ENCODE measurements at regions not wholly inside any gene's neighbourhood (a gene's known extent, or its start where the extent isn't known, plus 50 kb on each side); places are given as distances from the start of the nearest gene placed in this dataset.
"Not testable (repeated sequence)": the region's sequence is repeated elsewhere in the genome, so short reads cannot be mapped to it uniquely, and the experiment has no call there.

DNA sequence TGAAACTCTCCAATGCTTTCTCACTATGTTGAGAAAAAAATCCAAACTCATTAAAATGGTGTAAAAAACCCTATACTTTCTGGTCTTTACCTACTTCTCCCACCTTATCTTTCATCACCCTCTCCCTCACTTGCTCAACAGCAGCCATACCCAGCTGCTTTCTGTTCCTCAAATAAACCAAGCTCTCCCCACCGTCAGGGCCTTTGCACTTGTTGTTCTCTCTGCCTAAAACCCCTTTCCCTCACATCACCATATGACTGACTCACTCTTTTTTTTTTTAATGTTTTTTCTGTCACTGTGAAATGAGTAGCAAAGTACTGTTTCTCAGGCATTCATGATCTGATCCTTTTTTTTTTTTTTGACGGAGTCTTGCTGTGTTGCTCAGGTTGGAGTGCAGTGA lies 122.3 kb upstream of the TMEM164 start:
- no peak for DNase-seq

DNA sequence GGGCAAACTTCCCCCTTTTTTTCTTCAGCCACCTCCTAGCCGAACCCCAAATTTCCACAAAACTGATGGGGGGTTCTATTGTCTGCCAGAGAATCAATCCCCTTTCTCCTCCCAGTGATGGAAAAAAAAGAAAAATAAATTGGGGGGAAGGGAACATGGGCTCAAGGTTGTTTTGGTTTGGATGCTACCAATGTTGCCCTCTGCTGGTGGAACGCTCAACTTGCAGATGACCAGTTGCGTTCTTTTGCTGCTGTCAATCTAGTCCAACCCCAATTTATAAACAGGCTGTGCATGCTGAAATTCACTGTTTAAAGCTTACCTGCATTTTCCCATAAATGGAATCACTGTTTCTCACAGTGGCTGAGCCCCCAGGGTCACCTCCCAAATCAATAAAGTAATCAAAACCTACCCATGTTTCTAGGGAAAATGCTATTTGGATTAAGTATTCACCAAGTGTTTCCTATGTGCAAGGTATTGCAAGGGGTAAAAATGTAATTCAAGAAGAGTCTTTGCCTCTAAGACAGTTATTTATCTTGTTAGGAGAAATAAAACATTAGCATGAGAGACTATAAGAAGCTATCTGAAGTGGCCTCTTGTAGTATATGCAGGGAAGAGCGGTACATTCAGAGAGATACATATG lies 116.7 kb upstream of the TMEM164 start:
- DNase-seq: peak; percentile 8

DNA sequence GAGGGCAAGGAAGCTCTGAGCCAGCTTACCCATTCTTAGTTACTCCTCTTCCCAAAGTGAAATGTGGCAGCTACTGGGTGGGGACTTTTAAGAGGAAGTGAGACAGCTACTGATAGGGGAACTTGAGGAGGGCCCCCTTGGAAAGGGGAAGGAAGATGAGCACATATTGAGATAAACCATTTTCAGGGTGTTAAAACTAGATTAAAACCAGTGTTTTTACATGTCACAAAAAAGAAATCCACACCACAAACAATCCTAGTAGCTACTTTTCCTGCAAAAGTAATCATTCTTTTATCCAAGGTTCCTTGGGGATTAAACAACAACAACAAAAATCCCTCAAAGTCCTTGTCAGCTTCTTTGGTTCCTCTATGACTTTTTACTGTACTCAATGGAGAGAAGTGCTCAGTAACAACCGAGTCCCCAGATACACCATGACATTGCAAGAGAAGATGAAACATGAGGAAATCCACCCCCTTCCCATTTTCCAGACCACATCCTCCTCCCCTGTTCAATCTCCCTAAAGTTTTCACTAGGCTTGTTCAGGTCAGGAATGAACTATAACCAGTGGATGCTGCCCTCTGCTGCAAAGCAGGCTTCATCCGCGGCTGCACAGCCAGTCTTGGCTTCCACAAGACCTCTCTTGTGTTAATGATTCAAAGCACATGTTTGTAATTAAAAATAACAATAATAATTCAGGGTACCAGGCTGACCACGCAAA lies 113.5 kb upstream of the TMEM164 start:
- no peak for DNase-seq

DNA sequence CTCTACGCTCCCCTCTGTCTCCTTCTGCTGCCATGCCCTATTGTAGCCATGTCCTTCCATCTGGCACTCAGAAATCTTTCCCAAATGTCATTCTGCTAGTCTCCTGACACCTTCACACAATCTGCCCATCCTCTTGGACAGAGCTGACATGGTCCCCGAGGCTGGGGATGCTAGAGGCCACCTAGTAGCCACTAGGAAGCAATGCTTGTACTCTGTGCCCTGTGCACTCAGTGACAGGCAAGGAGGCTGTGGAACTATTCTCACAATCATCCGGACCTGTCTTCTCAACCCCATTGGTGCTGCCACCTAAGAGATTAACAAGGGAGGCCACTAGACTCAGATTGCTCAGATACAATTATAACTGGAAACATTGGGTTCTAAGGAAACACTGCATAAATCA lies 112.6 kb upstream of the TMEM164 start:
- DNase-seq: no peak

DNA sequence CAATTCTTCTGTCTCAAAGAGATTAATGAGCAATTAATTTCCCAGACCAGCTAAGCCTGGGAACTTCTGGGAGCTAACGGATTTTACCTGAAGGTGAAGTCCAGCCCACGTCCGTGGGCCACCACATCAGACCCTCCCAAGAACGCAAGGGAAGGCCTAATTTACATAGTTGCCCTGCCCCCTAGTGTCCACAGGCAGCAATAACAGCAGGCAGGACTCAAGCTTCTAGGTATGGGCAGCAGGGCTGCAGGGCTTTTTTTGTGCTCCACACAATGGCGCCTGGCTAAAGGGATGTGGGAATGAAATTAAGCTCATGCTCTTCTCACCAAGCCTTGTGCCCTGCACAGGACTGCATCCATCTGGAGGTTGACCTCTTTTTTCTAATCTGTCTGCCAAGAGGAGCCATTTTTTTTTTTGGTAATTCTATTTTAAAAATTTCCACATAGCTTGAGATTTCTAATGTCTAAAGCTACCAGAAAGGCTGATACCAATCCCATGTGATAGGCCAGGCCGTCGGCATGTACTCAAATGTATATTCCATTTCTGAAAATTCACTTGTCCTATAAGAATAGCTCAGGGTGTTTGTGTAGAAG lies 111.9 kb upstream of the TMEM164 start:
- peak; percentile 25 for DNase-seq

DNA sequence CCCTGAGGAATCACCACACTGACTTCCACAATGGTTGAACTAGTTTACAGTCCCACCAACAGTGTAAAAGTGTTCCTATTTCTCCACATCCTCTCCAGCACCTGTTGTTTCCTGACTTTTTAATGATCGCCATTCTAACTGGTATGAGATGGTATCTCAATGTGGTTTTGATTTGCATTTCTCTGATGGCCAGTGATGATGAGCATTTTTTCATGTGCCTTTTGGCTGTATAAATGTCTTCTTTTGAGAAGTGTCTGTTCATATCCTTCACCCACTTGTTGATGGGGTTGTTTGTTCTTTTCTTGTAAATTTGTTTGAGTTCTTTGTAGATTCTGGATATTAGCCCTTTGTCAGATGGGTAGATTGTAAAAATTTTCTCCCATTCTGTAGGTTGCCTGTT lies 106.9 kb upstream of the TMEM164 start:
- DNase-seq: not testable (repeated sequence)

DNA sequence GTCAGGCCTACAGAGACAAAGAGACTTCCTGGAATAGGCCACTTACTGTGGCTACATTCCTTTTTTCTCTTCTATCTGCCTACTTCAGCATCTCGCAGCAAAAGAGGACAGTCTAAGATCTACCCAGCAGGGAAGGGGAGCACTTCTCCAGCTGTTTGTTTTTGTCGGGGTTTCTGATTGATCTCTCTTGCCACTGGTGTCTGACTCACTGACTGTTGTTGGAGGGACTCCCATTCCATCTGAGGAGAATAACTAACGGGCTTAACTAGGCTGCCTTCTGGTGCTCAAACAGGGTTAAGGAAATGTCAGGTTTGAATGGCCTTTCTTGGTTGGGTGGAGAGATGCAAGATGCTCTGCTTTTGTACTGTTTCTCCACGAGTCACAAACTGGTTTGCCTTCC lies 100.2 kb upstream of the TMEM164 start:
- DNase-seq: no peak

DNA sequence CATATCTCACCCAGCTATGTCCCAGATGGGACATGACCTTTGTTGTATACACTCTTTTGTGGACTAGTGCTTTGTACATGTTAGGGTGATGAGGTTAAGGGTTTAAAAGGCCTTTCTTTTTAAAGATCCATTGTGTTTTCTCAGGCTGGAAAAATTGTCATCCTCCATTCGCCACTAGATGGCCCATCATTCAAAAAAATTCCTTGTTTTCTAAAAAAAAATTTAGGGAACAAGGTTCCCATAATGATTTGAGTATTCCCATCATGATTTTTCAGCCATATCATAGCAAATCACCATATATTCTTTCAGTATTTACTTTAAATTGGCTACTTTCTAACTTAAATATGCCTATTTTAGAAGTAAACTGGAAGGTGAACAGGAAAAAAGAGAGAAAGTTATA lies 91.9 kb upstream of the TMEM164 start:
- no peak for DNase-seq

DNA sequence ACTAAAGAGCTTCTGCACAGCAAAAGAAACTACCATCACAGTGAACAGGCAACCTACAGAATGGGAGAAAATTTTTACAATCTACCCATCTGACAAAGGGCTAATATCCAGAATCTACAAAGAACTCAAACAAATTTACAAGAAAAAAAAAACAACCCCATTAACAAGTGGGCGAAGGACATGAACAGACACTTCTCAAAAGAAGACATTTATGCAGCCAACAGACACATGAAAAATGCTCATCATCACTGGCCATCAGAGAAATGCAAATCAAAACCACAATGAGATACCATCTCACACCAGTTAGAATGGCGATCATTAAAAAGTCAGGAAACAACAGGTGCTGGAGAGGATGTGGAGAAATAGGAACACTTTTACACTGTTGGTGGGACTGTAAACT lies 89.9 kb upstream of the TMEM164 start:
- DNase-seq: not testable (repeated sequence)

DNA sequence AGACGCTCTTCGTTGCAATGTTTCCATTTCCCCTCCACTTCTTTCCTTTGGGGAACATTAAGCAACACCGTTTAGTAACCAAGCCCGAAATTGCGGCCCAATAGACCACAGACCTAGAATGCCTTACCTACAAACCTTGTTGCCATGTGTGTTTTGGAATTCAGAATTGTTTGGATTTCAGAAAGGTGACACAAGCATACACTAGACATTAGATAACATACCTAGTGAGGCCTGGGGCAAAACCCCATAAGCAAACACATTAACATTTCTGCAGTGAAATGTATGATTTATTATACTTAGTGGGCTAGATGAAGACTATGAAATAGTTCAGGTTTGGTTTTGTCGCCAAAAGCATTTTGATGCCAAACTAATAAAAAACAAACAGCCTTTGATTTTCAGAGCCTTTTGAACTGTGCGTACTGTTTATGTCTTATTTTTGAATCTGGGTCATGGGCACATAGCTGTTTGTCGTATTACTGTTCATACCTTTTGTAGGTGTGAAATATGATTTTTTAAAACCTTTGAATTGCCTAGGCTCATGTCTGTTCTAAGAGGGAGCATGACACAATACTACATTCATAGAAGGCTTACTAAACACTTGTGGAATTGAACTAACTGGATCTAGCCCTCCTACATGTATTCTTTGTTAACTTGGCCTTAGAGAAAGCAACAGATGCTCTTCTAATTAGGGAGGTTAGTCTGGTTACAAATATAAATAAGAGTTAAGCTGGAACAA lies 88.6 kb upstream of the TMEM164 start:
- no peak for DNase-seq

DNA sequence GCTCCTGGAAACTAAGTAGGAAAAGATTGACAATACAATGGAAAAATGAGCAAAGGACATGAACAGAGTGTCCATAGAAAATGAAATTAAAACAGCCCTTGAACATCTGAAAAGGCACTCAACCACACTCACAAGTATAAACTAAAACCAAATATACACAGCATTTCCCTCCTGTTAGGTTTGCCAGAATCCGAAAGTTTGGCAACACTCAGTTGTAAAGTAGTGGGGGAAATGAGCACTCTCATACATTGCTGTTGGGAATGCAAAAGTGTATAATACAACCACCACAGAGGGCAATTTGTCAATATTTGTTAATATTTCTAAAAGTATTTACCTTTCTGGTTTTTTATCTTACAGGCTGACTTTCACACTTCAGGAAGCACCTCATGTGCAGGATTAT lies 84.2 kb upstream of the TMEM164 start:
- no peak for DNase-seq

DNA sequence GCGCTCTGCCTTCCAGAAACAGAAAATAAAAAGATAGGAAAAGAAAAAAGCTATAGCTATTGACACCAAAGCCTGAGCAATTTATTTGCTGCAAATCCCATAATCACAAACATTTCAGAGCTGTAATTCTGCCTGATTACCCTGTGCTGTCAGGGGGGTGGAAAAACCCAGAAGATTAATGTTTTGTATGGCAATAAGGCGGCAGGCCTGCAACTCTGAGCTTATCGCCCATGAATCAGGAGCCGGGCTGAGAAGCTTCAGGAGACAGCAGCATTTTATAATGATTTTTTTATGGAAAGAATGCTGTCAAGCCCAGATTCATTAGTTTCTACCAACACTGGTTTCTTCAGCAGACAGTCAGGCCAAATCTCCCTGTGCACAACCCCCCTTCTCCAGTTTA lies 82.6 kb upstream of the TMEM164 start:
- no peak for DNase-seq

DNA sequence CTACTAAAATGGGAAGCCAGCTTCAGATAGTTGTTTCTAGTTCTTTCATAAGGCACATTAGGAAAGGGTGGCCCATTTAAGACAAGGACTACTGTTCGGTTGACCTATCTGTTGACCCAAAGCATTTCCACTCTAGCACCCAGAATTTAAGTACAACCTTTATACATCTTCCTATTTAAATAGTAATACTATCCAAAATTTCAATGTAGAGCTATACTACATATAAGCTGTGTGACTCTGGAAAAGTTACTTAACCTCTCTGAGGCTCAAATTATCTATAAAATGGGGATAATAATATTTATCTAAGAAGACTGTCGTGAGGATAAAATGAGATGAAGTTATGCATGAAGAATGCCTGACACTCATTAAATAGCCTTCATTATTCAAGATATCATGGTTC lies 82.0 kb upstream of the TMEM164 start:
- DNase-seq: no peak

DNA sequence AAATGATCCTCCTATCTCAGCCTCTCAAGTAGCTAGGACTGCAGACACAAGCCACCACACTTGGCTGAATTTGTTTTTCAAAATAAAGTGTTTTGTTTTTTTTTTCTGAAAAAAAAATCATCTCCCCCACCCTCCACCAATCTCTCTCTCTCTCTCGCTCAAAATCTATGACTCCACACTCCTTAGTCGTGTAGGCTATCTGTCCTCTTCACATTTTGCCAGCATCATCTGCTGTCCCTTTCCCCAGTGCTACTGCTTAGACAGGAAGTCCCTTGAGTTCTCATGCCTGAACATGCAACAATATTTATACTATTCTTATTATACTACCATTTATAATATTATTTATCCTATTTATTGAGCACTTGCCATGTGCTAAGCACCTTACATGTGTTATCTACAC lies 80.7 kb upstream of the TMEM164 start:
- DNase-seq: no peak

DNA sequence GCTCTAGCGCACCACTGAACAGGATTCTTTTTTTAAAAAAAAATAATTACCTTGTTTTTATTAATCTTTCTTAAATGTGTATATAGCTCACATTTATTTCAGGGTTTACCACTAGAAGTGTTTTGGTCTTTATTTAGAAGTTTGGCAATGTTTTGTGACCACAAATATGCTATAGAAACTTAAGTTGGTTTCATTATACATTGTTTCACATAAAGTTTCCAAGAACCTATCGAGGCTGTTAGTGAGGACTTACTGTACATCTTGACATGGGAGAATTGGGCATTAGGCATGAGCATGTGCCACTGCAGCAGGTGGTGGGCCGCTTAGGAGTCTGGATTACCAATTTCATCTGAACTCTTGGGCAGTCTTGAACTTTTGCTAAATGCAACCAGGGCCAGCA lies 77.9 kb upstream of the TMEM164 start:
- not testable (repeated sequence) for DNase-seq

DNA sequence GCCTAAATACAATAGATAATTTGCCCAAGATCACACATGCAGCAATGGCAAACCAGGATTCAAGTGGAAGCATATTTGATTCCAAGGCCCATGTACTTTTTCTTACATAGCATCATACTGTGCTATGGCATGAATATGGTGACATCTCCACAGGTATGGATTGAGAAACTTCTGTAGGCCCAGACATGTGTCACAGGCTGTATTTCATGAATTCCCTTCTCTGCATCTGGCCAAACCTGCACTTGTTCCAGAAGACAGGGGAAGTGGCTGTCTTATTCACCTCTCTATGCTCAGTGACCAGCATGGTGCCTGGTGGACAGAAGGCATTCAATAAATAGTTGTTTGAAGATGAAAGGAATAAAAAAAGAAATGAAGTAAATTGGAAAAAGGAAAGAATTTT lies 77.3 kb upstream of the TMEM164 start:
- no peak for DNase-seq

DNA sequence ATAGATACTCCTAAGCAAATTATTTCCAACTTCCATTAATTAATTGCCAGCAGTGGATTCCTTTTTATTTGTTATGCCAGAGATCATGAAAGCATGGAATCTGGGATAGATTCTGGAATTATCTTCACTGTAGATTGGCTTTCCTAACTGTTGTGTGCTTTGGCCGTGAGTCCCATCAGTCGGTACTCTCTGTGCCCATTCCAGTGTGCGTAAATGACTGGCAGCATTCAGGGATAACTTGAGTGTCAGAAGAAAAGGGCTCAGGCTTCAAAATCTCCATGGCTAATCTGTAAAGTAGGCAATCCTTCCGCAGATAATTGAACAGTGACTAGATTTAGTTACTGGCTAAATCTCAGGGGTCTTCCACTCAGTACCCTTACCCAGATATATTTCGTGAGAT lies 76.8 kb upstream of the TMEM164 start:
- DNase-seq: no peak

DNA sequence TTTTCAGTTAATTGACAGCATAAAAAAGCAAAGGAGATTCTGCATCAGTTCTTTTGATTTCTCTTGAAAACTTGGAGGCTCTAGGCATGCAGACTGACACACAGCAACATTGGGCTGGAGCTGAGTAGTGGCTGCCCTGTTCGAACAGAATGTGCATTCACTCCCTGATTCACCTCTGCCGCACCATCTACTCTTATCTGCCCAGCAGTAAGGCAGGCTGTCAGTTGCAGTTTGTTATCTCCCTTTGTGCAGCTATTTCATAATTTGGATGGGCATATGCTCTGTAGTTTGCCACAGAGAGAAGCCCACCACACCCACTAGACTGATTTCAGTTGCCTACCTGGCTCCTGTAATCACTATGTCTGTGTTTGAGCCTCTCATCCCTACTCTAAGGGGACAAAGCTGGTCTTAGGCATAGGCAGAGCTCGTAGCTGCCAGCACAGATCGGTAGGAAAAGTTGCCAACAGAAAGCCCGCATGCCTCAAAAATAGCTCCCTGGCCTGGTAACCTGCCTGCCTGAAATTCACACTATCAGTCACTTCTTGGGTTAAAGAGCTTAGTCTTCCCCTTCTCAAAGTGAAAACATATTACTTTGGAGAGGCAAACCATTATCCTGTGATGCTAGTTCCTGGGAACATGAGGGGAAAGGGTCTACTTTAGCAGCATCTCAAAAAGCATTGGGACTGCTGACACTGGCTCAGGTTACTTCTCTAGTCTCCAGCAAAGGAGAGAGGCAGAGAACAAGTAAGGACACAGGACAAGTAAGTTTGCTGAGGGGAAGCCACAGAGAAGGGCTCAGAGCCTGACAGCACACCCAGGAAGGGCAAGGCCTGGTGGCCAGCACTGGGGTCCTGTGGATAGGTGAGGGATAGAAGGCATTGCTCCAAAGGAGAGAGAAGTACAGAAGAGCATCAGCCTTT lies 75.9 kb upstream of the TMEM164 start:
- no peak for DNase-seq

DNA sequence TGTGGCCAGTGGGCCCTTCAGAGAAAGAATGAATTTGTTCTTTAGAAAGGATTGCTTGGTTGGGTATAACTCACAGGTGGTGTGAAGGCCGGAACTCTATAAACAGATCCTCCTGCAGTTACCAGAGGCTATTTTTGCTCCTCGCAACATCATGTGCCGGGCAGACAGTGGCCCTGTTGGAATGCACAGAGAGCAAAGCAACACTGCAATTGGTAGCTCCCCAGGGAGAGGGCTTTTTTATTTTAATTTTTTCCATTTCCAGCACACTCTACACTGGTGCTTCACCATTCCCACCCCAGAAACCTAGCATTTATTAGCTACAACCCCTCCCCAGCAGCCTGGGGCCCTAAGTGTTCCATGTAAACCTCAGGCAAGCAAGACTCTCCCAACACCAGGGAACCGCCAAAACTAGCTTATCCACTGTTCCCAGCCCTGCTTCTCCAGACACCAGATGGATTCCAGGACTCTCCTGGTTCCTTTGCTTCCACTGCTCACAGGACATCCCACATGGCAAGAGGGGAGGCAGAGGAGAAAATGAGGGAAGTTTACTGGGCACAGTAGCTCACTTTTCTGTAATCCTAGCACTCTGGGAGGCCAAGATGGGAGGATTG lies 75.1 kb upstream of the TMEM164 start:
- no peak for DNase-seq

DNA sequence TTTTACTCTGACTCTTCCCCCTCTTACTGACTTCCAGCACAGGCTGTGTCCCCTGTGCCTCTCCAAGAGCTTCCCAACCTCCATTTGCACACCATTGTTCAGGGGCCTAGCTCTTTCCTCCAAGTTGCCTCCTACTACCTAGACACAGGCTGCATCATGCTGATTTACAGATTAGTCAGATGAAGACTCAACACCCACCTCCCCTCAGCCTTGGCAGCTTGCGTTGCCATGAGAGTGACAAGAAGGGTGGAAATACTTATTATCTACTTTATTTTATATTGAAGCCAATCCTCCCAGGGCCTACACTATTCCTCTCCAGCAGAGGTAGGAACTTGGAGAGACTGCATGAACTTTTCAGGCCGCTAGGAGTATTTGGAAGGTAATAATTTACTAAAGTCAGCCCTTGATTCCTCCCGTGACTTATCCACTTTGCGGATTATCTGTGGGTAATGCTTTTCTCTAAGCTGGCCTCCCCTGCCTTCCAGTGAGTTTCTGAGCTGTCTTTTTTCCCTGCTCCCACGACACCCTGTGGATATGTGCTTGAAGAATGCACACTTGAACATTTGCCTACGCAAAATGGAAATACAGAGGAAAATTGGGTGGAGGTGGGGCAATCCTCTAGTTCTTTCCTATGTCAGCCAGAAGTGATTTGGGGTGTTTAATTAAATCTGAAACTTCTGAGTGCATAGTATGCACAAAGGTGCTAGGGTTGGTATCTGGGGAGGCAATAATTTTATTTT lies 74.1 kb upstream of the TMEM164 start:
- no peak for DNase-seq

DNA sequence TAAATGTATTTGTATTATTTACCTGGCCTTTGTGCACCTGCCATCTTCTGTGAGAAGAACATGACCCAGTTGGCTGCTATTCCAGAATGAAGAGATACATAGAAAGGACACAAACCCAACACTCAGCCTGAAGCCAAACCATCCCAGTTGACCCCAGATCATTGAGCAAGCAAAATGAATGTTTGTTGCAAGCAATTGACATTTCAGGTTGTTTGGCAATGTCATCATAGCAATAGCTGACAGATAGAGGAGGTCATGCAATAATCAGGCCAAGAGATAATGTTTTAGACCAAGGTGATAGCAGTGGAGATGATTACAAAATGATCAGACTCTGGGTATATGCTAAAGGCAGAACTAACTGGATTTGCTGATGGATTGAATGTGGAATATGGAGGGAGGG lies 71.2 kb upstream of the TMEM164 start:
- no peak for DNase-seq

DNA sequence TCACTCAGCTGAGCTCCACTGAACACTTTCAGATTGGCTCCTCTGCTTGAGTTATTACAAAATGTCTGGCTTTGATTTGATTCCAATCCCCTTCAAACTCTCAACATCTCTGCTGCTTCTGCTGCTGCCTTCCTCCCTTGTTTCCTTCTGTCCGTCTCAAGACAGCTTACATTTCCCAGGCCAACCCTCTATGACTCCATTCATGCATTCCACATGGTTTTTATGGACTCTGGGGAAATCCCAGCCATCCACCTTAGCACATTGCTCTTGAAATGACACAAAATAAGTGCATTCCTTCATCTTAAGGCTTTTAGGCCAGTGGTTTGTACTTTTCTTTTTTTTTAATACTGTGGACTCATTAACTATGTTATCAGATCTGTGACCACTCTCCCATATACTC lies 68.5 kb upstream of the TMEM164 start:
- no peak for DNase-seq

Data from activated CD4-positive, alpha-beta T cell treated with anti-CD3 and anti-CD28 coated beads, Interleukin-2, amount 50 U/mL, for 1 hour (primary cell).